Ovary (tissue), 7 donors: ENCODE measurements at regions not wholly inside any gene's neighbourhood (a gene's known extent, or its start where the extent isn't known, plus 50 kb on each side); places are given as distances from the start of the nearest gene placed in this dataset.
A peak's percentile ranks its signal among the peaks of the same experiment; 100 is the strongest.

ENCODE experiments used
- DNase-seq, 5 donors: peaks; one replicate each; pipeline ENCODE4 v3.0.0-alpha.2; 2019 to 2020
- H3K27ac ChIP-seq, 2 donors: fragments of 200-600 bp; one replicate each; pipeline versions ENCODE4 v1.5.1 to v1.8.0; 2019 to 2022
- H3K27me3 ChIP-seq: fragments of 200-600 bp; one replicate; pipeline ENCODE4 v1.8.0; 2022
- H3K36me3 ChIP-seq: fragments of 200-600 bp; sonication (generic); one replicate; pipeline ENCODE4 v1.5.1; 2019
- H3K4me1 ChIP-seq: one replicate; pipeline ENCODE4 v1.8.1; 2013; ENCODE audit warnings: mild to moderate bottlenecking, moderate library complexity; ENCODE audit not compliant: insufficient read depth
- H3K4me3 ChIP-seq: fragments of 200-600 bp; sonication (generic); one replicate; pipeline ENCODE4 v1.5.1; 2017
- H3K9me3 ChIP-seq, 2 donors: fragments of 200-600 bp in 1 of 2; sonication (generic) in 1 of 2; one replicate each; pipeline versions ENCODE4 v1.5.1 to v1.8.1; 2013 to 2019; ENCODE audit warnings: mild to moderate bottlenecking in 1 of 2, moderate library complexity in 1 of 2
- CTCF ChIP-seq, 3 donors: fragments of 450-650 bp in 2 of 3; fragments of 200-600 bp in 1 of 3; IDR thresholded peaks; one replicate each; pipeline versions ENCODE4 v1.5.1 to v1.8.0; 2016 to 2022; ENCODE audit warnings: antibody characterized with exemption in 3 of 3, mild to moderate bottlenecking in 1 of 3
- EP300 ChIP-seq: sonication (generic); formaldehyde crosslinking; IDR thresholded peaks from one replicate; pipeline ENCODE4 v1.6.1; 2017; ENCODE audit warnings: antibody characterized with exemption
- POLR2A ChIP-seq: fragments of 450-650 bp; IDR thresholded peaks from one replicate; pipeline ENCODE4 v1.6.1; 2017; ENCODE audit warnings: antibody characterized with exemption, mild to moderate bottlenecking, moderate library complexity
- WGBS, 3 donors: extraction: QIAGEN DNeasy Blood & Tissue Kit in 1 of 3; methylation state at CpG; one replicate each; pipeline versions ENCODE4 v1.1.5 to v1.1.7; 2013 to 2017; 5-methylcytosine and 5-hydroxymethylcytosine counted together
- intact Hi-C, 4 donors: fragments of 100-400 bp; cut with DNase I; formaldehyde crosslinking; loops; one replicate each; pipeline versions ENCODE4 v1.11.0 to v1.15.1; 2022 to 2023
- donor health status: DM: no; HTN: no; CAD: no; lungs with moderate emphysema.
- donor health status: DM: no; HTN: no; CAD: no.
- donor health status: Bipolar disorder and iron deficiency.
- donor health status: DM: no; HTN: no; CAD: no.
- donor health status: DM: yes; HTN: yes; CAD: no.

GRCh38 chrX:106220177-106220576 is 52.1 kb downstream of the PWWP3B start:
- H3K27me3 ChIP-seq: no peaks in the 10 kb centered on the region
- H3K9me3 ChIP-seq: no peaks in the 10 kb centered on the region
- H3K36me3 ChIP-seq: no peaks in the 10 kb centered on the region
- intact Hi-C loops: no loop called here
- TF ChIP-seq CTCF (IDR thresholded peaks at IDR 0.05): no peak
- no peak for TF ChIP-seq EP300
- no peak for TF ChIP-seq POLR2A
- no peaks in the 10 kb centered on the region for H3K4me1 ChIP-seq
- H3K27ac ChIP-seq: no peak overlapping the region
- no peak for DNase-seq
- H3K4me3 ChIP-seq: no peak overlapping the region
- WGBS, 3 donors: 48 to 54% (median 50%) methylated on average over 2 of the region's 2 CpGs

- no peaks in the 10 kb centered on the region for H3K36me3 ChIP-seq
- no peaks in the 10 kb centered on the region for H3K9me3 ChIP-seq
- no peak overlapping the region for H3K4me3 ChIP-seq
- no peak for TF ChIP-seq POLR2A
- TF ChIP-seq CTCF (IDR thresholded peaks at IDR 0.05): no peak
- TF ChIP-seq EP300: no peak
- H3K27ac ChIP-seq: no peak overlapping the region
- no peaks in the 10 kb centered on the region for H3K27me3 ChIP-seq
- intact Hi-C loops: no loop called here
- DNase-seq: no peak
- no peaks in the 10 kb centered on the region for H3K4me1 ChIP-seq
Measured at GRCh38 chrX:106243376-106243775, 75.3 kb downstream of the PWWP3B start.

DNA sequence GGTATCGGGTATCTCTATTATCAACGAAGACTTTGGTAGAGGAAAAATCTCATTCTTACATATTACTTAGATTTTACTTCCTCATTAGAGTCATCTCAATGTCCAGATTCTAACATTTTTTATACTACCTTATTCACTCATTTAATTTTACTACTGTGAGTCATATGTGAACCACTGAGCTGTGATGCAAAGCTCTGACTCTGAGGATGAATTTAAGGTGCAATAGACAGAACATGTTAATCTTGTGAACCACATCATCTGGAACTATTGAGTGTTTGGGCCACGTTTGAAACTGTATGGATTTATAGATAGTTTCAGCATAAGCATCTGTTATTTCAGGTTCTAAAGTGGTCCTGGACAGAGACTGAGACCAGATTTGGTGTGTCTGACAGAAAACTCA is 78.4 kb downstream of the PWWP3B start:
- no peak for DNase-seq
- Histone ChIP-seq H3K4me3 (no peak overlapping the region), H3K27me3 (no peaks in the 10 kb centered on the region), H3K27ac (no peak overlapping the region), H3K36me3 (no peaks in the 10 kb centered on the region), H3K9me3 (no peaks in the 10 kb centered on the region), H3K4me1 (no peaks in the 10 kb centered on the region)
- TF ChIP-seq EP300: no peak
- no peak for TF ChIP-seq POLR2A
- WGBS, 3 donors: 53 to 63% (median 58%) methylated on average over 3 of the region's 3 CpGs
- intact Hi-C loops: loop anchor here in 1 of 4 donors (5.0 kb wide), 1 partner anchor 69 kb away; no protein-coding TSS in a partner anchor

DNA sequence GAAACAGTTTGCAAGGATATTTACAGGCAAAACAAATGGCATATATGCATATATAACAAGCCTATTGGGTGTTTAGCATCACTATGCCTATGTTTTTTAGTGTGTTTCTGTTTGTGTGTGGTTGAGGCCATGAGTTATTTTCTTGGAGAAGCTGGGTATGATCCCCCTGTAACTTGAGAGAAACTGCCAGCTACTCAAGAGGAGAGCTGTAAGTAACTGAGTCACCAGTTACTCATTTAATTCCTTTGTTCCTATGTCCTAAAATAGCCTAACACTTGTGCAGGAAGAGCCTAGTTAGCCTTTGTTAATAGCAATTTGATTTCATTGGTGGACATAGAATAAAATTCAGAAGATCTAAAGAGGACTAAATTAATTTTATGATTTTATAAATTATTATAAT is 79.1 kb downstream of the PWWP3B start:
- Histone ChIP-seq H3K9me3 (no peaks in the 10 kb centered on the region), H3K27me3 (no peaks in the 10 kb centered on the region), H3K36me3 (no peaks in the 10 kb centered on the region), H3K4me1 (no peaks in the 10 kb centered on the region), H3K4me3 (no peak overlapping the region), H3K27ac (no peak overlapping the region)
- TF ChIP-seq EP300 (no peak), CTCF (IDR thresholded peaks at IDR 0.05) (no peak), POLR2A (no peak)
- DNase-seq: no peak
- intact Hi-C loops: loop anchor here in 1 of 4 donors (5.0 kb wide), 1 partner anchor 70 kb away; no protein-coding TSS in a partner anchor

- no peaks in the 10 kb centered on the region for H3K36me3 ChIP-seq
- H3K27me3 ChIP-seq: no peaks in the 10 kb centered on the region
- 17 to 38% (median 31%) methylated on average over 3 of the region's 3 CpGs for WGBS, 3 donors
- intact Hi-C loops: loop anchor here in 1 of 4 donors (5.0 kb wide), 1 partner anchor 73 kb away; no protein-coding TSS in a partner anchor
- H3K9me3 ChIP-seq: no peaks in the 10 kb centered on the region
- H3K4me1 ChIP-seq: no peaks in the 10 kb centered on the region
- TF ChIP-seq POLR2A (no peak), CTCF (IDR thresholded peaks at IDR 0.05) (no peak), EP300 (no peak)
- H3K4me3 ChIP-seq: no peak overlapping the region
- DNase-seq: peak in 4 of 5 donors; percentile 32 to 57 (median 52)
- peak overlapping the region; percentile 56 to 59 for H3K27ac ChIP-seq
Measured at GRCh38 chrX:106249706-106250379, 81.7 kb downstream of the PWWP3B start.
